Glomerular endothelial cell (primary cell): ENCODE measurements at regions not wholly inside any gene's neighbourhood (a gene's known extent, or its start where the extent isn't known, plus 50 kb on each side); places are given as distances from the start of the nearest gene placed in this dataset.

Experiments
- DNase-seq: peaks from one replicate; pipeline ENCODE4 v3.0.0-alpha.2; 2011; ENCODE audit warnings: low read depth, low spot score; ENCODE audit errors: extremely low read depth

GRCh38 chr5:142438573-142438972 is 113.8 kb upstream of the SPRY4 start:
- DNase-seq = no peak

DNA sequence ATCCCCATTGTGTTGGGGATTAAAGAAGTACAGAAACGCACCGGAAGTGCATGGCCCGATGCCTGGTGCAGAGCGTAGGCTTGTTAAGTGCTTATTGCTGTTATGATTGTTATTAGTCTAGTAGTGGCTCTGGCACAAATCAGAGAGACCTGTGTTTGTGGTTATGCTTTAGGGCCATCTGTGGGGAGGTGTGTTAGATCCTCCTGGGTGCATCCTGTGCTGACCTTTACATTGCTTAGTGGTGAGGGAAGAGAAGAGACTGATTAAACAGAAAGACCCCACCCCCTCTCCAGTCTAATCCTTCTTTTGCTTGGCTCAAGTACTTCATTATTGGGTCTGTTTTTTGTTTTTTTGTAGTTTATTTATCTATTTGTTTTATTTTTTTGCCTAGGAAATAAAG is 112.7 kb upstream of the SPRY4 start:
- no peak for DNase-seq

DNA sequence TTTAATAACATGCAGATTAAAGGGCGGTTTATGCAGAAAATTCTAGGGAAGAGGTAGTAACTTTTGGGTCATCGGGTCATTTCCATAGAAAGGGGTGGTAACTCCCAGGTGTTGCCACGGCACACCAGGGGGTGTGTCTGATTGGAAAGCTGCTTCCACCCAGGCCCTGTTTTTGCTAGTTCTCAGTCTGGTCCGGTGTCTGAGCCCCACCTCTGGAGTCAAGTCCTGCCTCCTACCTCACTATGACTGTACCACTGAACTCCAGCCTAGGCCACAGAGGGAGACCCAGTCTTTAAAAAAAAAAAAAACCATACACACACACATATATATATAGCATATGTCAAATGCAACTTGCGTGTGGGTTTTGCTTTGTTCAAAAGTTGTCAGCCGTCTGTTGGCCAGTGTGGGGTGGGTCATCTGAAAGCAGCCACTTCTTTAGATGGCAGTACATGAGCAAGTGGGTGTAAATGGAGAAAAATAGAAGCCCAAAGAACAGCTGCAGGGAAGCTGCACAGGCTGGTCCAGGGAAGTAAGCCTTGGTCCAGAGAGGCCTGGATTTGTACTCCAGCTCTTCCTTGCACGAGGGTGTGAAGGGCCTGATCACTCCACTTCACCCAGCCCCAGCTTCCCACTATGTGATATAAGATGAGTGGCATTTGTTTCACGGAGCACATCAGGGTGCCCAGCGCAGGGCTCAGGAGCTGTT is 110.7 kb upstream of the SPRY4 start:
- no peak for DNase-seq

DNA sequence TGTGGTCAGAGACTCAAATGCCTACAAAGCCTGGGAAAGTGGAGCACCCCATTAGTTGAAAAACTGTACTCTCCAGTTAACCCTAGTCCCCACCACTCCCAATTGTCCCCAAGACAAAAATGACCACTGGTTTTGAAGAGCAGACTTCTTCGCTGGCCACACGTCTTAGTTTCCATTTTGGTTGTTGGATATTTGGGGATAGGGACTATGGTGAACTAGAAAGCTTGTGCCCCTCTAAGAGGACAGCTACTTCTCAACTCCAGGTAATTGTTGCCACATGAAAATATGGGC is 109.4 kb upstream of the SPRY4 start:
- no peak for DNase-seq

DNA sequence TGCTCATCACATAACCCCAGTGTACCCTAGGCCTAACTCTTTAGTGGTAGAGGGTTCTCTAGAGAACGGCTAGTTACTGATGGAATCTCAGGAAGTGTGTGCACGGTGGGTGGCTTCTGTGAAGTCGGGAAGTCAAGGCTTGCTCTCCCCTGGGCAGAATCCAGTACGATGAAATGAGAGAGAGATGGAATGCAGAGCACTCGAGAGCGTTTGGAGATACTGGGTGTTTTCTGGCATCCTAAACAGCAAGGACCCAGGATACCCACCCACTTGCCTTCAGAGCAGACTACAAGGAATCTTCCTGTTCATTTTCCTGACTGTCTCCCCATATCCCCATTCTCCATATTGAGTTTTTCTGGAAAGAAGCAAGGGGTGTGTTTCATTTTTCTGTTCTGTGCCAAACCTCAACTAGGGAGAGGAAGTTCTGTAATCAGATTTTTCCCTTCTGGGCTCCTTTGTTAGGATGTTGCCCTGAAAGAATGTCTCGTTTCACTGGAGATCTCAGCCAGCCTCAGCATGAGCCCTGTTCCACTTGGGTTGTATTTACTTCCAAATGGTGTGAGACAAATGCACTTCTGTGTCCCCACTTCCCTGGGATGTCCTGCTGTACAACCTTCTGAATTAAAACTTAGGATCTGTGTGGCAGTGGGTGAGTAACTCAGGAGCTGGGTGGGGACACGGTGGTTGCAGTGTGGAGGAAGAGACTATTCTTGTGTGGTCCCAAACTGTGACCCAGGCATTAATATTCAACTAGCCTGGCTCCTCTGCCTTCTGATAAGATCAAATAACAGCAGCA is 108.9 kb upstream of the SPRY4 start:
- DNase-seq = no peak

DNA sequence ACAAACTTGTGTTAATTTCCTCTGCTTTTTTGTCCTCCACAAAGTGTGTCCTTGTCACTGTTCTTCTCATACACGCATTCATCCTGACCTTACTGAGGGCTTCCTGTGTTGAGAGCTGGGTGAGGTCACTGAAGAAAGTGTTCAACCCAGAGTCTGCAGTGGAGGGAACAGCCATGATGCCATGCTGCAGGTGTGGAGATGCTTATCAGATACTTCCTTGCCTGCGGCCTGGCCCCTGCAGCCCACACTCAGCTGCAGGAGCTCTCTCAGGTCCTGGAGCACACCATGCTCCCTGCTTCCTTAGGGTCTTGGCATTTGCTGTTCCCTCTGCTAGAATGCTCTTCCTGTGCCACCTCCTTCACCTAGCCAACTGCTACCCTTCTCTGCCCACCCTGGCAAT is 108.1 kb upstream of the SPRY4 start:
- no peak for DNase-seq

GRCh38 chr5:142432369-142432863 is 107.6 kb upstream of the SPRY4 start:
- DNase-seq = no peak

GRCh38 chr5:142428773-142429473 is 104.1 kb upstream of the SPRY4 start:
- DNase-seq = no peak

- DNase-seq = no peak
Observed at GRCh38 chr5:142428036-142428772, 103.4 kb upstream of the SPRY4 start.

DNA sequence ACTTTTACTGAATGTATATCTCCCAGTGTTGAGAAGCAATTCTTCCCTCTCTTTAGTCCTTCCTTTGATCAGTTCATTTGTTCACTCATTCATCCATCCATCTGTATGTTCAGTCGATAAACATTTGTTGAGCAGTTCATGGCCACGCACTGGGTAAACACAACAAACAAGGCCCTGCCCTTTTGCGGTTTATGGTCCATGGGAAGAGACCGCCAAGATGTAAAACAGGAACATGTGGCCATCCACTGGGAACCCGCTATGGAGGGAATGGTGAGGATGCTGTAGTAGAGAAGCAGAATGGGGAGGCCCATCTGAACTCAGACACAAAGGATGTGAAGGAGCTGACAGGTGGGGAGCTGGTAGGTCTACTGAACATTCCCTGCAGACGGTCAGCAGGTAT is 102.7 kb upstream of the SPRY4 start:
- no peak for DNase-seq

DNA sequence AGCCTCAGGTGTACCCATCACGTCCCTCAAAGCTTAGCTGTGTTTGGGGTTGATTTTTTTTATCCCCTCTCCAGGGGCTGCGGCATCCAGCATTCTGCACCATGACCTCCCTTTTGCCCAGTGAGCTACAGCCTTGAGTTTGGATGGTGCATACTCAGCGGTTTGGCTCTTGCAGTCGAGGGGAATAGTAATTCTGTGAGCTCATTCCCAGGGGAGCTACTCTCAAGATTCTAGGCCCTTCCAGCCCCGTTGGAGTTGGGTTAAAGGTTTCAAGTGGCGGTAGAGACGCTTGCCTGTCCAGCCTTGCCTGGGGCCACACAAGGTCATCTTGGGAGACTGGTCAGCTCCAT is 102.2 kb upstream of the SPRY4 start:
- DNase-seq = no peak

- DNase-seq = no peak
Observed at GRCh38 chr5:142426129-142427014, 101.6 kb upstream of the SPRY4 start.

GRCh38 chr5:142425286-142426065 is 100.7 kb upstream of the SPRY4 start:
- DNase-seq = no peak

DNA sequence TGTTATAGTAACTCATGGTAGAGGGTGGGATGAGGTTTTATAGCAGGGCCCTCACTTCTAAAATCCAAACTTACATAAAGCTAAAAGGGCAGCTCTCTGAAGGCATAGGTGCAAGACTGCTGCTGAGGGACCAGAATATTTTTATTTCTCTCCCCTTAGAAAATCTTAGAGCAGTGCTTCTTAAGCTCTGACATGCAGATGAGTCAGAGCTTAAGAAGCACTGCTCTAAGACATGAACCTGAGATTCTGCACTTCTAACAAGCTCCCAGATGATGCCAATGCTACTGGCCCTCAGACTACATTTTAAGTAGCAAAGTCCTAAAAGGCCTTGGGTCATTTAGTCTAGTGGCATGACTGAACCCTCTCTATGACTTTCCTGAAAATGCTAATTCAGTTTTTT is 97.6 kb upstream of the SPRY4 start:
- DNase-seq = no peak

GRCh38 chr5:142421621-142422397 is 97.0 kb upstream of the SPRY4 start:
- no peak for DNase-seq

- no peak for DNase-seq
Observed at GRCh38 chr5:142421228-142421617, 96.4 kb upstream of the SPRY4 start.

DNA sequence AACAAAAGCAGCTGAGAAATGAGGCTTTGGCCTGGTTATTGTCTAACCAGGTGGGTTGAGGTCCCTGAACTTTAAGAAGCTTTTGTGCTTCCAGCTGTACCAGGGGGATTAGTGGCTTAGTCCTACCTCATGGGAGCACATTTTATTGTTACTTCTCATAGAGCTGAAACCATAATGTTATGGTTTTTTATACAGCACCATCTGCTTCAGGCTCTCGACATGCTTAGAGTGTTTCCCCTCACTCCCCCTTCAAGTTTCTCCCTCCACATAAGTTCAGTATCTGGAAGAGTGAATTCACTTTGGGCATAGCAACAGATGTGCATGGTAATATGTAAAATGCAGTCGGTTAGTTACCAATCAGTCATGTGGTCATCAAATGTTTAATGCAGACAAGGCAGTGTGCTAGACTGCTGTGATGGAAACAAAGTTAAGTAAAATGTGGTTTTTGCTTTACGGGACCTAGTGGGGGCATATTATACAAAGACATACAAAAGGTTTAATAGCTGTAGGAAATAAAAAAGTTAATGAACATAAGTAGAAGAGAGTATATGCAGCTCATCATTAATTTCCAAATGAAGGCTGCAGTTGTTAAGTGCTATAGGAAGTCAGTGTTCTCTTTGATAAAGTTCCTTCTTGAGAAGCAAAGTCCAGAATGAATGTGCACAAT is 95.9 kb upstream of the SPRY4 start:
- DNase-seq = no peak

DNA sequence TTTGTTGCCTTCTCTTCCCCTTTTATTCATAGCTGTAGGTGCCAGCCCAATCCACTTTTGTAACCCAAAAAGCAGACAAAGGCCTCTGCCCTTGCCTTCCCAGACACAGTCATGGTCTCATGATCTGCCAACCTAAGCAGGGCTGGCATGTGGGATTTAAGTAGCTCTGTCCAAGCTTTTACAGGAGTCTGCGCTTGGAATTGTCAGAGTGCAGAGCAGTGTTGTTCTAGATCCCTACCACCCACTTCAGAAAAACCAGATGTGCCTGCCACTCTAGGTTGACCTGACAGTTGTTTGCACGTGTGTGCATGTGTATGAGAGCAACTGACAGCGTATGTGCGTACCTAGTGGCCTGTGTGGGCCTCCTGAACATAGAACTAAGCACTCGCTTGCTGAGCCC is 87.8 kb upstream of the SPRY4 start:
- DNase-seq = no peak
